CD4-positive, alpha-beta T cell (primary cell): ENCODE measurements at regions not wholly inside any gene's neighbourhood (a gene's known extent, or its start where the extent isn't known, plus 50 kb on each side); places are given as distances from the start of the nearest gene placed in this dataset.

ENCODE experiments used
- ATAC-seq: fragments of 200-7000 bp; cut with Tn5 transposase; one replicate; pipeline ENCODE4 v1.10.0; 2022; ENCODE audit warnings: mild to moderate bottlenecking; ENCODE audit not compliant: poor library complexity
- CTCF ChIA-PET: fragments of 350-600 bp; sonication (Branson Sonifier 250); formaldehyde crosslinking; loops from one replicate; lab custom pipeline; 2021; ENCODE audit warnings: antibody characterized with exemption, inconsistent platforms; lab: Charles Lee
- POLR2A ChIA-PET: fragments of 350-600 bp; sonication (Branson Sonifier 250); formaldehyde crosslinking; loops from one replicate; lab custom pipeline; 2021; ENCODE audit warnings: antibody characterized with exemption, inconsistent platforms; lab: Charles Lee
- DNase-seq, 14 experiments: peaks; one replicate each; pipeline ENCODE4 v3.0.0-alpha.2; 2013 to 2020; ENCODE audit warnings: mixed read lengths in 2 of 14
- H3K27ac ChIP-seq, 2 donors: one replicate each; pipeline versions ENCODE4 v1.5.1 to v1.7.0; 2013; ENCODE audit warnings: low read length in 2 of 2, low read depth in 1 of 2, mild to moderate bottlenecking in 1 of 2
- H3K27me3 ChIP-seq, 2 experiments: 1 replicate in 1 of 2; 2 replicates in 1 of 2; pipeline versions ENCODE4 v1.6.1 to v1.7.0; 2013; ENCODE audit warnings: low read length in 2 of 2, control low read depth in 1 of 2, mild to moderate bottlenecking in 1 of 2, moderate library complexity in 1 of 2; ENCODE audit not compliant: insufficient read depth in 2 of 2, control insufficient read depth in 1 of 2
- H3K36me3 ChIP-seq: one replicate; pipeline ENCODE4 v1.6.1; 2013; ENCODE audit warnings: low read length, control low read depth; ENCODE audit not compliant: insufficient read depth
- H3K4me1 ChIP-seq: one replicate; pipeline ENCODE4 v1.6.1; 2013; ENCODE audit warnings: low read length, control low read depth; ENCODE audit not compliant: insufficient read depth
- H3K4me3 ChIP-seq: one replicate; pipeline ENCODE4 v1.5.1; 2013; ENCODE audit warnings: mild to moderate bottlenecking, low read length, moderate library complexity
- H3K9me3 ChIP-seq, 2 experiments: 1 replicate in 1 of 2; 2 replicates in 1 of 2; pipeline versions ENCODE4 v1.6.1 to v1.7.0; 2013; ENCODE audit warnings: low read length in 2 of 2, mild to moderate bottlenecking in 2 of 2, control low read depth in 1 of 2, moderate library complexity in 1 of 2; ENCODE audit not compliant: control insufficient read depth in 1 of 2, insufficient read depth in 1 of 2
- H3K27ac Mint-ChIP-seq: one replicate; pipeline ENCODE4 v1.8.0; 2020; ENCODE audit warnings: mixed read lengths
- H3K27me3 Mint-ChIP-seq: one replicate; pipeline ENCODE4 v1.8.0; 2021; ENCODE audit warnings: mixed read lengths
- H3K36me3 Mint-ChIP-seq: one replicate; pipeline ENCODE4 v1.8.0; 2021; ENCODE audit warnings: low read depth, mixed read lengths
- H3K4me1 Mint-ChIP-seq: one replicate; pipeline ENCODE4 v1.8.0; 2021; ENCODE audit warnings: low read depth, mixed read lengths
- H3K4me3 Mint-ChIP-seq: one replicate; pipeline ENCODE4 v1.8.0; 2020; ENCODE audit warnings: mild to moderate bottlenecking, mixed read lengths
- H3K9me3 Mint-ChIP-seq: one replicate; pipeline ENCODE4 v1.8.0; 2020; ENCODE audit warnings: mixed read lengths
- intact Hi-C, 2 experiments: fragments of 100-400 bp; cut with DNase I in 1 of 2; cut with micrococcal nuclease in 1 of 2; formaldehyde crosslinking; loops; one replicate each; pipeline versions ENCODE4 v1.15.1 to v1.9.0; 2023 to 2025; cut with DNase I, micrococcal nuclease
- TF ChIP-seq, protein P1 (sequence below): fragments of 200-600 bp; IDR thresholded peaks from one replicate; pipeline ENCODE4 v1.8.0; 2022; ENCODE audit warnings: antibody characterized with exemption, mild to moderate bottlenecking

DNA sequence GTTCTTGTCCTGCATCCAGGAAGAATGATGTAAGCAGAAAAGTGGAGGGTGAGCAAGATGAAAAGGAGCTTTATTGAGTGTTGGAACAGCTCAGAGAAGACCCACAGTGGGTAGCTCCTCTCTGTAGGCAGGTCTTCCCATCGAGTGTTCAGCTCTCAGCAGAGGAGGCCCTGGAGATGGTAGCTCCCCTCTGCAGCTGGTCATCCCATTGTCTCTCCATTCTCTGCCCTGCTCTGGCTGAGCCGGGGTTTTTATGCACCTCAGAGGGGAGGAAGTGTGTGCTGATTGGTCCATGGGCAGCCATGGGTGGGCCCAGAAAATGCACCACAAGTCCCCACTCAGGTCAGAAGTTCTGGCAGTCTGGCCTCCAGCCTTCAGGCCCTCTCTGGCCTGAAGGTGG, 713.7 kb downstream of the MATN1 start:
- intact Hi-C loops: no loop called here
- POLR2A ChIA-PET: no interaction called here
- H3K27ac ChIP-seq: no peak overlapping the region
- peaks cover 0 to 4% of the 10 kb centered on the region in 2 experiments for H3K9me3 ChIP-seq
- no peak overlapping the region for H3K4me3 Mint-ChIP-seq
- H3K4me1 ChIP-seq: no peaks in the 10 kb centered on the region
- ATAC-seq (no peak), DNase-seq (no peak)
- no peaks in the 10 kb centered on the region for H3K4me1 Mint-ChIP-seq
- H3K4me3 ChIP-seq: no peak overlapping the region
- no peaks in the 10 kb centered on the region for H3K9me3 Mint-ChIP-seq
- no peaks in the 10 kb centered on the region for H3K36me3 ChIP-seq
- no peaks in the 10 kb centered on the region for H3K27me3 ChIP-seq
- TF ChIP-seq, protein P1, sequence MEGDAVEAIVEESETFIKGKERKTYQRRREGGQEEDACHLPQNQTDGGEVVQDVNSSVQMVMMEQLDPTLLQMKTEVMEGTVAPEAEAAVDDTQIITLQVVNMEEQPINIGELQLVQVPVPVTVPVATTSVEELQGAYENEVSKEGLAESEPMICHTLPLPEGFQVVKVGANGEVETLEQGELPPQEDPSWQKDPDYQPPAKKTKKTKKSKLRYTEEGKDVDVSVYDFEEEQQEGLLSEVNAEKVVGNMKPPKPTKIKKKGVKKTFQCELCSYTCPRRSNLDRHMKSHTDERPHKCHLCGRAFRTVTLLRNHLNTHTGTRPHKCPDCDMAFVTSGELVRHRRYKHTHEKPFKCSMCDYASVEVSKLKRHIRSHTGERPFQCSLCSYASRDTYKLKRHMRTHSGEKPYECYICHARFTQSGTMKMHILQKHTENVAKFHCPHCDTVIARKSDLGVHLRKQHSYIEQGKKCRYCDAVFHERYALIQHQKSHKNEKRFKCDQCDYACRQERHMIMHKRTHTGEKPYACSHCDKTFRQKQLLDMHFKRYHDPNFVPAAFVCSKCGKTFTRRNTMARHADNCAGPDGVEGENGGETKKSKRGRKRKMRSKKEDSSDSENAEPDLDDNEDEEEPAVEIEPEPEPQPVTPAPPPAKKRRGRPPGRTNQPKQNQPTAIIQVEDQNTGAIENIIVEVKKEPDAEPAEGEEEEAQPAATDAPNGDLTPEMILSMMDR: no peak
- H3K36me3 Mint-ChIP-seq: no peaks in the 10 kb centered on the region
- no peak overlapping the region for H3K27ac Mint-ChIP-seq
- H3K27me3 Mint-ChIP-seq: peaks cover 16% of the 10 kb centered on the region
- CTCF ChIA-PET: no interaction called here

DNA sequence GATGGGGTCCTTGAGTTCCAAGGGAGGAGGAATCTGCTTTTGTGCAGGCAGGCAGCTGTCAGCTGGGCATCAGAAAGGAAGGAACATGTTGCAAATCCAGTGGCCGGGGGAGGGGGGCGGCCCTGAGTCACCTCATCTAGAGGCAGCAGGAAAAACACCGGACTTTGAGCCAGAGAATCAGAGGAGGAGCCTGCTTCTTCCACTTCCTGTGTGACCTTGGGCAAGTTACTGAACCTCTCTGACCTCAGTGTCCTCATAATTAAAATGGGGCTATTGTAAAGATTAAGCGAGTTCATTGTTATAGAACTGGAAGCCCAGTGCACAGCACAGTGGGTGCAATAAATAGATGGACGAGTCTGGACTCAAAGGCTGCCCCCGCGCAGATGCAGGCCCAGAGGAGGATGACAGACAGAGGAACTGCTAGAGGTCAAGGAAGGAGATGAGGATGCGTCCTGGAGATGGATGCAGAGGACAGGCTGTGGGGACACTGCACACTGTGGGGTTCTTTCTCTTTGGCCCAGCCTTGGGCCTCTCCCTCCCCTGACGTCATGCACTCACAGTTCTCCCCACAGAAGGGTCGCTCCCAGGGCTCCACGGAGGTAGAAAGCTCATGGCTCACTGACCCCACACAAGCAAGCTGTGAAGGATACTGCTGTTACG, 714.3 kb downstream of the MATN1 start:
- no peaks in the 10 kb centered on the region for H3K9me3 Mint-ChIP-seq
- TF ChIP-seq, protein P1: no peak

DNA sequence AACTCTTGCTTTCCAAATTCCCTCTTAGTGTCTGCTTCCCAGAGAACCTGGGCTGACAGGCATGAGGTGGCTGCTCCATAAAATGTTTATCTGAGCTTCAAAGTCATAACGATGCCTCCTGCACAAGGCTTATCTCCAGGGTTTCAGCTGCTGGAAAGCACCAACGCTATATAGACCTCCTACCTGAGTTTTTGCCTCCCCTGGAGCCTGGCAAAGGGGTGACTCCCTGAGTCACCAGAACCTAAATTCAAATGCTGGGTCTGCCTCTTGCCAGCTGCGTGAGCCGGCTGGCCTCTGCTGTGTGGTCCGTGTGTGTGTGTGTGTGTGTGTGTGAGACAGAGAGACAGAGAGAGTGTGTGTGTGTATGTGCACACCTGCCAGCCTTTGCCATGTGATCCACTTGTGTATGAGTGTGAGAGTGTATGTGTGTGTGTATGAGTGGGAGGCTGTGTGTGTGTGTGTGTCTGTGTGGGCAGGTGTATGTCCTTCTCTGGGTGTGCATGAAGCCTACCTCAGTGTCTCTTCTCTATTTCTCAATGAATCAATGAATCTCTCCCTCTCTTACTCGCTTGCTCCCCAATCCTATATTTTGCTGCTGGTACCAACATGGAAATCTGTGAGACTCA, 714.9 kb downstream of the MATN1 start:
- Mint-ChIP-seq H3K27me3 (peaks cover 13% of the 10 kb centered on the region), H3K36me3 (no peaks in the 10 kb centered on the region), H3K9me3 (no peaks in the 10 kb centered on the region), H3K4me3 (no peak overlapping the region), H3K4me1 (no peaks in the 10 kb centered on the region), H3K27ac (no peak overlapping the region)
- no peak overlapping the region for H3K27ac ChIP-seq
- H3K36me3 ChIP-seq: no peaks in the 10 kb centered on the region
- ATAC-seq: no peak
- TF ChIP-seq, protein P1: no peak
- no peak for DNase-seq
- CTCF ChIA-PET: no interaction called here
- no peaks in the 10 kb centered on the region for H3K4me1 ChIP-seq
- peaks cover 0 to 4% of the 10 kb centered on the region in 2 experiments for H3K9me3 ChIP-seq
- intact Hi-C loops: no loop called here
- no peaks in the 10 kb centered on the region for H3K27me3 ChIP-seq
- H3K4me3 ChIP-seq: no peak overlapping the region
- POLR2A ChIA-PET: no interaction called here

More for the DNA sequence above, 714.3 kb downstream of the MATN1 start:
- Mint-ChIP-seq H3K36me3 (no peaks in the 10 kb centered on the region), H3K4me1 (no peaks in the 10 kb centered on the region), H3K27me3 (peaks cover 16% of the 10 kb centered on the region), H3K4me3 (no peak overlapping the region), H3K27ac (no peak overlapping the region)
- ChIA-PET POLR2A (no interaction called here), CTCF (no interaction called here)
- Histone ChIP-seq H3K4me3 (no peak overlapping the region), H3K9me3 (peaks cover 0 to 4% of the 10 kb centered on the region in 2 experiments), H3K36me3 (no peaks in the 10 kb centered on the region), H3K27ac (no peak overlapping the region), H3K27me3 (no peaks in the 10 kb centered on the region), H3K4me1 (no peaks in the 10 kb centered on the region)
- ATAC-seq (no peak), DNase-seq (peak in 1 of 14 experiments; percentile 1)
- intact Hi-C loops: no loop called here
